ENCODE measurements at regions not wholly inside any gene's neighbourhood (a gene's known extent, or its start where the extent isn't known, plus 50 kb on each side); places are given as distances from the start of the nearest gene placed in this dataset.

DNA sequence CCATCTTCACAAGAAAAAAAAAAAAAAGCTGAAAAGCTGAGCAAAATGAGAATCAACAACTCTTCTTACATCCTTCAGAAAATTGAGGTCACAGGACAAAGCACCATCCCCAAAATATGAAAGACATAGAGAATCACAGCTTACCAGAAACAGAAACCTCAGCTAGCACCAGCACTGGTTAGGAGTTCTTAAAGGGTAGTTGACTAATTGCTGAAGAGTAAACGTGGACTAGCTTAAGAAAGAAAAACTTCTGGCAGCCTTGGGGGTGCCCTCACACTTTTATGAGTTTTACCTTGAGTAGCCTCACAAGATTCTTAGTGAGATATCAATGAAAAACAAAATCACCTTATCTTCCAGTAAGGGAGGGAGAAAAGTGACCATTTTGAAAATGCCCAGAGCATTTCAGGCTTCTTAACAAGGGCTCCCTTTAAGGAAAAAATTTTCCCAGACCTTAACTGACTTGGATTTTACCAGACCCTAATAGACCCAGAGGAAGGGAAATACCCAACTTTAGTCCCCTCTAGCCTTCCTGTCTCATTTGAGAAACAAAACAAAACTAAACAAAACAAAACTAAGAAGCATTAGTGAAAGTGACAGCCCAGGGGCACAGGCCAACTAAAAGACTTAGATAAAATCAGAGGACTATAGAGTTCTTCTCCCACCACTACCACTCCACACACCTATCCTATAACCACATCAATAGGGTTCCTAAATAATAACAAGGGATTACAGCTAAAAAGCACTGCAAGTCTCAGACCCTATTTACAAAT lies 888.6 kb downstream of the DIAPH3 start:
- Histone ChIP-seq H3K4me2 (no peak overlapping the region), H3K9ac (no peak overlapping the region), H3K36me3 (ENCODE audit: insufficient read depth) (no peaks in the 10 kb centered on the region), H3K4me1 (ENCODE audit: low read depth, poor library complexity, severe bottlenecking) (no peaks in the 10 kb centered on the region), H3K79me2 (ENCODE audit: insufficient read depth, low read depth) (no peaks in the 10 kb centered on the region), H3K27me3 (ENCODE audit: insufficient read depth, low read depth) (no peaks in the 10 kb centered on the region), H4K20me1 (ENCODE audit: insufficient read depth) (no peaks in the 10 kb centered on the region), H3K4me3 (IDR thresholded peaks at IDR 0.05; ENCODE audit: insufficient read depth, low read depth, low read length) (no peak overlapping the region), H2AFZ (ENCODE audit: low read depth) (no peak overlapping the region), H3K27ac (no peak overlapping the region)
- TF ChIP-seq, protein P1, sequence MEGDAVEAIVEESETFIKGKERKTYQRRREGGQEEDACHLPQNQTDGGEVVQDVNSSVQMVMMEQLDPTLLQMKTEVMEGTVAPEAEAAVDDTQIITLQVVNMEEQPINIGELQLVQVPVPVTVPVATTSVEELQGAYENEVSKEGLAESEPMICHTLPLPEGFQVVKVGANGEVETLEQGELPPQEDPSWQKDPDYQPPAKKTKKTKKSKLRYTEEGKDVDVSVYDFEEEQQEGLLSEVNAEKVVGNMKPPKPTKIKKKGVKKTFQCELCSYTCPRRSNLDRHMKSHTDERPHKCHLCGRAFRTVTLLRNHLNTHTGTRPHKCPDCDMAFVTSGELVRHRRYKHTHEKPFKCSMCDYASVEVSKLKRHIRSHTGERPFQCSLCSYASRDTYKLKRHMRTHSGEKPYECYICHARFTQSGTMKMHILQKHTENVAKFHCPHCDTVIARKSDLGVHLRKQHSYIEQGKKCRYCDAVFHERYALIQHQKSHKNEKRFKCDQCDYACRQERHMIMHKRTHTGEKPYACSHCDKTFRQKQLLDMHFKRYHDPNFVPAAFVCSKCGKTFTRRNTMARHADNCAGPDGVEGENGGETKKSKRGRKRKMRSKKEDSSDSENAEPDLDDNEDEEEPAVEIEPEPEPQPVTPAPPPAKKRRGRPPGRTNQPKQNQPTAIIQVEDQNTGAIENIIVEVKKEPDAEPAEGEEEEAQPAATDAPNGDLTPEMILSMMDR (conservative IDR thresholded peaks at IDR 0.05; ENCODE audit: low read depth, low read length): no peak

DNA sequence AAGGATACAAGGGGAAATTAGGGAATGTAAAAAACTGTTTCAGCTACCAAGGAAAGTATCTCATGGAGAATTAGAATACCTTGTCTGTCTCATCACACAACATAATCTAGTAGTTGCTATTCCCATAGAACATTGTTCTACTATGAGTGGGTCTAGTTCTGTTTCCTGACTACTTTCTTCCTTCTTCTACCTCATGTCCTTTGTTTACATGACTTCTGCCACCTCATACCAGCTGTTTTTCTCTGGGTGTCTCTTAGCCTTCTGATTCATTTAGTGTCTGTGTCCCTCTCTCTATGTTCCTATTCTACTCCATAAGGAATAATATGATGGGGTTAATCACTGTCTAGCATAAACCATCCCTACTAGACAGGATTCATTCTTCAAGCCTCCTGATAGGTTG lies 887.3 kb downstream of the DIAPH3 start:
- H2AFZ ChIP-seq (ENCODE audit: low read depth): no peak overlapping the region
- no peaks in the 10 kb centered on the region for H3K4me1 ChIP-seq (ENCODE audit: low read depth, poor library complexity, severe bottlenecking)
- H3K9ac ChIP-seq: no peak overlapping the region

GRCh38 chr13:59277106-59277505 lies 886.6 kb downstream of the DIAPH3 start:
- Histone ChIP-seq H3K4me3 (IDR thresholded peaks at IDR 0.05; ENCODE audit: insufficient read depth, low read depth, low read length) (no peak overlapping the region), H4K20me1 (ENCODE audit: insufficient read depth) (no peaks in the 10 kb centered on the region), H3K27ac (no peak overlapping the region), H3K4me2 (no peak overlapping the region), H3K79me2 (ENCODE audit: insufficient read depth, low read depth) (no peaks in the 10 kb centered on the region), H2AFZ (ENCODE audit: low read depth) (no peak overlapping the region), H3K9ac (no peak overlapping the region), H3K27me3 (ENCODE audit: insufficient read depth, low read depth) (no peaks in the 10 kb centered on the region), H3K36me3 (ENCODE audit: insufficient read depth) (no peaks in the 10 kb centered on the region), H3K4me1 (ENCODE audit: low read depth, poor library complexity, severe bottlenecking) (no peaks in the 10 kb centered on the region)
- TF ChIP-seq, protein P1 (conservative IDR thresholded peaks at IDR 0.05; ENCODE audit: low read depth, low read length): no peak

More for the DNA sequence above, 887.3 kb downstream of the DIAPH3 start:
- Histone ChIP-seq H4K20me1 (ENCODE audit: insufficient read depth) (no peaks in the 10 kb centered on the region), H3K27ac (no peak overlapping the region), H3K4me2 (no peak overlapping the region), H3K27me3 (ENCODE audit: insufficient read depth, low read depth) (no peaks in the 10 kb centered on the region), H3K79me2 (ENCODE audit: insufficient read depth, low read depth) (no peaks in the 10 kb centered on the region), H3K4me3 (IDR thresholded peaks at IDR 0.05; ENCODE audit: insufficient read depth, low read depth, low read length) (no peak overlapping the region), H3K36me3 (ENCODE audit: insufficient read depth) (no peaks in the 10 kb centered on the region)
- TF ChIP-seq, protein P1 (conservative IDR thresholded peaks at IDR 0.05; ENCODE audit: low read depth, low read length): no peak

DNA sequence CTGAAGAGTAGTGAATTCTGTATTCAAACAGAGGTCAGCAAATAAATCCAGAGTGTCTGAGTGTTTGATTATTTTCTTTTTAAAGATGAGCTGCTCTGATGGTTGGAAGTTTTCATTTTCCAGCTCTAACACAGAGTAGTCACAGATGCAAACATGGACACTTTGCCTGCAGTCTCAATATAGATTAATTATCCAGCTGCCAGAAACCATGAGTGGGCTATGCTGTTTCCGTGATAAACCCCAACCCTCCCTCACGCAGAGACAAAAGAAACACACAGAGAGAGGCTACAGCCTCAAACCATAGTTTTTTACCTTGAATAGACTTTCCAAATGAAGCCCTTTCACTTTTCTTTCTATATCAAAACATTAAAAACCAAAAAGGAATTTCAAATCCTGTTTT lies 884.7 kb downstream of the DIAPH3 start:
- Histone ChIP-seq H4K20me1 (ENCODE audit: insufficient read depth) (no peaks in the 10 kb centered on the region), H3K4me1 (ENCODE audit: low read depth, poor library complexity, severe bottlenecking) (no peaks in the 10 kb centered on the region), H3K36me3 (ENCODE audit: insufficient read depth) (no peaks in the 10 kb centered on the region), H3K79me2 (ENCODE audit: insufficient read depth, low read depth) (no peaks in the 10 kb centered on the region), H3K4me2 (no peak overlapping the region), H3K4me3 (IDR thresholded peaks at IDR 0.05; ENCODE audit: insufficient read depth, low read depth, low read length) (no peak overlapping the region), H3K27ac (no peak overlapping the region), H2AFZ (ENCODE audit: low read depth) (no peak overlapping the region), H3K9ac (no peak overlapping the region), H3K27me3 (ENCODE audit: insufficient read depth, low read depth) (no peaks in the 10 kb centered on the region)
- TF ChIP-seq, protein P1 (conservative IDR thresholded peaks at IDR 0.05; ENCODE audit: low read depth, low read length): no peak
